ENCODE measurements at regions not wholly inside any gene's neighbourhood (a gene's known extent, or its start where the extent isn't known, plus 50 kb on each side); places are given as distances from the start of the nearest gene placed in this dataset.

DNA sequence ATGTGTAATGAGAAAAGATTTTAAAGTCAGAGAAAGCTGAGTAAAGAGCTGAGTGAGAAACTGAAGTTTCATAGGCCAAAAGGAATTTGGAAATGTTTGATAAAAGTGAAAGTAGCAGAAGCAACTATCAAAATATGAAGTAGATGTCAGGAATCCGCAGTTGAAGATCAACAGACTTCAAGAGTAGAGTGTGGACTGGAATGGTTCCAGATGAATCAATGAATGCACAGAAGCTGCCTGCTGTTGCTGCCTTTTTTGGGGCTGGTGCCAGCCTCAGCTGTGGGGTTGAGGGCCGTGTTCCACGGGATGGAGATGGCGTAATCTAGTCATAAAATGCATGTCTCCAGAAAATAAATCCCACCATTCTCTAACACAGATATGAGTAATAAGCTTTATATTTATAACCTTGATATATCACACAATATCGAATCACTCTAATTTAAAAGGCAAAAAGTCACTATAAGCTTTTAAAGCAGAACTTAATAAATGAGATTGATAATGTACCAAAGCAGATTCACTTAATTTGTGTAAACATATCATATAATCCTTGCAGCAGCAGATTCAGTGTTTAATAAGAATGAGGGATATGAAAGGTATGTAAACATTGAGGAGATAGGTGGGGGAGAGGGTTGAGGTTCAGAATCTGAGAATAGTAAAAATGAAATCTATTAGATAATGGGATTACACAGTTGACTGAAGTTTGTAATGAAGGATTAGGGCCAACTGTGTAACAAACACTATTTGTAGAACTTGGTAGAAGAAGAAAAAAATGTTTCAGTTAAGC, 652.3 kb upstream of the FTMT start:
- DNase-seq (ENCODE audit: low spot score), result peak; percentile 39

DNA sequence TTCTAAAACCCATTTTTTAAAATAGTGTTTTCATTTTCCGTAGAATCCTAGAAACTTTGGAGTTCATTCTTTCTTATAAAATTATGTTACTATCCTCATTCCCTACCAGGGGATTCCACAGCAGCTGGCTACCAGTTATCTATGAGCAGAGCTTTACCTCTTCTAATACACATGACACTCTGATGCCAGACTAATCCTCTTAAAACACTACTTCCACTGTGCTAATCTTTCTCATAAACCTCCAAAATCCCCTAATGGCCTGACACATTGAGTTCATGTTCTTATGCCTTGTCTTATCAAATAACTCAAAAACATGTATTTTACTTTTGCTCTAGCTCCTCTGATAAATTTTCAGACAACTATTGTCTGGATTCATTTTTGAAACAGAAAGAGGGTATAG, 633.6 kb upstream of the FTMT start:
- no peak for DNase-seq (ENCODE audit: low spot score)

- no peak for DNase-seq (ENCODE audit: low spot score)
Measured at GRCh38 chr5:121221483-121221882, 630.2 kb upstream of the FTMT start.

DNA sequence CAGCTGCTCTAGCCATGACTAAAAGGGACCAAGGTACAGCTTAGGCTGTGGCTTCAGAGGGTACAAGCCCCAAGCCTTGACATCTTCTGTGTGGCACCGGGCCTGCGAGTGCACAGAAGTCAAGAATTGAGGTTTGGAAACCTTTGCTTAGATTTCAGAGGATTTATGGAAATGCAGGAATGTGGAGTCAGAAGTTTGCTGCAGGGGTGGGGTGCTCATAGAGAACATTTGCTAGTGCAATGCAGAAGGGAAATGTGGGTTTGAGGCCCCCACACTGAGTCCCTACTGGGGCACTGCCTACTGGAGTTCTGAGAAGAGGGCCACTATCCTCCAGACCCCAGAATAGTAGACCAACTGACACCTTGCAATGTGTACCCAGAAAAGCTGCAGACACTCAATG, 624.9 kb upstream of the FTMT start:
- no peak for DNase-seq (ENCODE audit: low spot score)

DNA sequence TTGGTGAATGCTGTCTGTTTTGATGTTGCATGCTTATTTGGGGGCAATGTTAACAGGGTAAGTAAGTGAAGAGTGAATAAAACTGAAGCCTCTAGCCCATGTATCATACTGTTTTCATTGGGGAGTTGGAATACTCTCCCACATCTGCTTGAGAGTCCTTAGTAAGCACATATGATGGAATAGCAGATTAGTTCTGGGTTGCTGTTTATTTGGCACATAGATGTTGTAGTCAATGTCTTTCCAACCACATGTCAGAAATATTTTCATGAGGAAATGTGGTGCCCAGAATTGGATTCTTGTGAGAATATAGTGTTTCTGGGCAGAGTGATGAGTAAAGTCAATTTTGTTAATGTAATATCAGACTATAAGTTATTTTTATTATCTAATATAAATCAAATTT, 611.7 kb upstream of the FTMT start:
- no peak for DNase-seq (ENCODE audit: low spot score)

DNA sequence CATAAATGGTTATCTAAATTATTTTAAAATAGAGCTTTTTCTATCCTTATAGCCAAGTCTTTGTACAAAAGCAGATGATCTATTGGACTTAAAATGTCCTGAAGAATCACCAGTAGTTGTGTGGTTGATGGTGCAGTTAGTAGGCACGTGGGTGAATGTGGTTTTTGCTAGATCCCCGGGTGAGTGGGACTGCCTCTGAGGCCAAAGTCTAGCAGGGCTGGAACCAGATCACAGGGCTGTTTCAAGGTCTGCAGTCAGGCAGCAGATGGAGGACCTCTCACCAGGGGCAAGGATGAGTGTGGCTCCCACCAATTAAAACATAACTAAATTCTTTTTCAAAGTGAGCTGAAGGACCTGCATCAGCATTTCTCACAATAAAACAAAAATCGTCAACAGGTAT, 604.7 kb upstream of the FTMT start:
- no peak for DNase-seq (ENCODE audit: low spot score)

- DNase-seq (ENCODE audit: low spot score), result no peak
Measured at GRCh38 chr5:121251954-121252353, 599.7 kb upstream of the FTMT start.

DNA sequence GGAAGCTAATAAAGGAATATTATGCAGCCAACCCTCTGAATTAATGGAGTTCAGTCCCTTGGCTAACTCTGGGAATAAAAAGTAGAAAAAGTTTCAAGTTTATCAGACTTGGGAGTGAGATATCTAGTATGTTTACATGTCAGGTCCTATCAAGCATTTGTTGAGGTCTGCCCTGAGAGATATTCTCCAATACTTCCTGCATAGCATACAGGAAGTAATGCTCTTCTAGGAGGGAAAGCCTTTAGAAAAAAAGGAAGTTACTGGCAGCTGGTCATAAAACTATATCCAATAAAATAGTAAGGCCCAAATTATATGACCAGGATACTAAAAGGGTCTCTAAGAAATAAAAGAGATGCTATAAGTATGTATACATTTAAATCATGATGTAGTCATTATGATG, 594.1 kb upstream of the FTMT start:
- DNase-seq (ENCODE audit: low spot score), result no peak

DNA sequence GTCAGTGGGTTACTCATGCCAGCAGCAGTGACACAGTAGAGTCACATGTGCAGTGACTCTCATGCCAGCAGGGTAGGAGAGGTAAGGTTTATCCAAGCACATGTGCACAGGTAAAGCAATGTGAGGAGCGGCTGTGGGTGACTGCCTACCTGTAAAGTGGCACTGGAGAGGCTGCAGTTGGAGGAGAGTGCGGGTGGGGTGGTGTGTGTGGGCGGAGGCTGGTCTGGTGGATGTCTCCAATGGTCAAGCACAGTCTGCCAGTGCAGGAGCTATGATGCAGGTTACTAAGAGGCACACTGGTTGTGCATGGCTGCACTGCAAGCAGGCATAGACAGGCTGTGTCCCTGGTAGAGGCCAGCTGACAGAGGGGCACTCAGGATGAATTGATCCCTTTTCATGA, 588.2 kb upstream of the FTMT start:
- no peak for DNase-seq (ENCODE audit: low spot score)

DNA sequence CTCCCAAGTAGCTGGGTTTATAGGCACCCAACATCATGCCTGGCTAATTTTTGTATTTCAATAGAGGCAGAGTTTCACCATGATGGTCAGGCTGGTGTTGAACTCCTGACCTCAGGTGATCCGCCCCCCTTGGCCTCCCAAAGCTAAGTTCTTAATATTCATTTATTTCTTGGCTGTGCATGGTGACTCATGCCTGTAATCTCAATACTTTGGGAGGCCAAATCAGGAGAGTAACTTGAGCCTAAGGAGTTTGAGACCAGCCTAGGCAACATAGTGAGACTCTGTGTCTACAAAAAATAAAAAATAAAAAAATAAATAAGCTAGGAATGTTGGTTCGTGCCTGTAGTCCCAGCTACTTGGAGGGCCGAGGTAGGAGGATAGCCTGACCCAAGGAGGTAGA, 587.1 kb upstream of the FTMT start:
- no peak for DNase-seq (ENCODE audit: low spot score)

DNA sequence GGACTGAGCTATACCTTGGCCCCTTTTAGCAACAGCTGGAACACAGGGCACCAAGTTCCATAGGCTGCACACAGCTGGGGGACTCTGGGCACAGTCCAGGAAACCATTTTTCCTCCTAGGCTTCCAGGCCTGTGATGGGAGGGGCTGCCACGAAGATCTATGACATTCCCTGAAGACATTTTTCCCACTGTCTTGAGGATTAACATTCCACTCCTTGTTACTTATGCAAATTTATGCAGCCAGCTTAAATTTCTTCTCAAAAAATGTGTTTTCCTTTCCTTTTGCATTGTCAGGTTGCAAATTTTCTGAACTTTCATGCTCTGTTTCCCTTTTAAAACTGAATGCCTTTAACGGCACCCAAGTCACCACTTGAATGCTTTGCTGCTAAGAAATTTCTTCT, 580.1 kb upstream of the FTMT start:
- no peak for DNase-seq (ENCODE audit: low spot score)

DNA sequence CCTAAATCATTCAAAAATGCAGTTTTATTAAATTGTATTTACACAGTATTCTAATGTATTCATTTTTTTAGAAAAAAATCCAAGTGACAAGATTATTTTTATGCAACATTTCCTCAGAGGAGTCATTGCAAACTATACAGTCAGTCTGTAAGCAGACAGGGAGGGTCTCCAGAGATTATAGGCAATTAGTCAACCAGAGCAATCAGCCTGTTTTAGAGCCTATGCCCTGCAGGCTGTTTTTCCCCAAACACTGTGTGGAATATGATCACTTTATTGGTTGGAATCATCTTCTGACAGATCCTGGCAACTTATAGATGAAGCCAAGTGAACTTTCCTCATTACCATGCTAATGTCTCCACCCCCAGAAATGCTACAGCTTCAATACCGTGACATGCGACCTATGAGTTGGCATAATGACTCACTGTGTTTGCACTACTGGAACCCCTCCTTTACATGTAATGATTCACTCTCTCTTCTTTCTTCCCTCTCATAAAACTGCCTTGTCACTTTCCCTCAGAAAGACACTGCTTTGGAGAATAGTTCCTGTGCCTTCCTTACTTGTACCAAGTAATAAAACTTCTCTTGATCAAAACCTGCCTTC, 577.7 kb upstream of the FTMT start:
- DNase-seq (ENCODE audit: low spot score), result no peak

DNA sequence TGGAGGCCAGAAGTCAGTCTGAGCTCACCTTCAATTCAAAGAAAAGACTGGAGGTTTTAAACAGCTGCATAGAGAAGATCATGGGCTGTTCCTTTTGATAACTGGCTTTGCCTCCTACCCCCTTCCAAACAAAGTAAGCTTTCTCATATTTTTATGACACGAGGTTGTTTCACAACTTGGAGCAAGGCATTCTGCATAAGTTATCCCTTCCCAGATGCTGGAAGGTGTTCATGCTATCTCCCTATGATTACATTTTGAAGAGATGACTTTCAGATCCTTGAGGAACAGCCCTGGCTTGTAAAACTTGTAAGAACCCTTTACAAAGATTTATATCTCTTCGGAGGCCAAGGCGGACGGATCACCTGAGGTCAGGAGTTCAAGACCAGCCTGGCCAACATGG, 571.9 kb upstream of the FTMT start:
- no peak for DNase-seq (ENCODE audit: low spot score)

- DNase-seq (ENCODE audit: low spot score), result no peak
Measured at GRCh38 chr5:121285801-121286521, 565.7 kb upstream of the FTMT start.

- DNase-seq (ENCODE audit: low spot score), result no peak
Measured at GRCh38 chr5:121288781-121289180, 562.9 kb upstream of the FTMT start.

DNA sequence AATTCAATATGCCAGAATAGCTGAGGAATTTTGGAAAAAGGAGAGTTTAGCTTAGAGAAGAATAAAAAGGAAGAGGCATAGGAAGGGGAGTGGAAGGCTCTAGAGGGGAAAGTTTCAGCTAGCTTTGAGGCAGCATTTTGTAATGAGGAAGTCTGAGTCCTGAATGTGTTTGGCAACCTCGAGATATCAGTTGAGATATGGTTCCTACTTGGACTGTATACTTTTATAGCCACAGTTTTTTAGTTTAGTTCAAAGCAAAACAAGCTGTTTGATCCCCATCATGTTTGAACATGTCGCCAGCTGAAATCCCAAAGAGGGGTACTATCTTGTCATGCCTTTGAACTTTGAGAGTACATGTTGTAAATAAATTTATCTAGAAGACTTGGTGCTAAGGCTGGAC, 559.0 kb upstream of the FTMT start:
- no peak for DNase-seq (ENCODE audit: low spot score)

GRCh38 chr5:121296356-121296755, 555.3 kb upstream of the FTMT start:
- DNase-seq (ENCODE audit: low spot score), result no peak

GRCh38 chr5:121299153-121299552, 552.5 kb upstream of the FTMT start:
- DNase-seq (ENCODE audit: low spot score), result no peak

- DNase-seq (ENCODE audit: low spot score), result no peak
Measured at GRCh38 chr5:121304838-121305237, 546.8 kb upstream of the FTMT start.

DNA sequence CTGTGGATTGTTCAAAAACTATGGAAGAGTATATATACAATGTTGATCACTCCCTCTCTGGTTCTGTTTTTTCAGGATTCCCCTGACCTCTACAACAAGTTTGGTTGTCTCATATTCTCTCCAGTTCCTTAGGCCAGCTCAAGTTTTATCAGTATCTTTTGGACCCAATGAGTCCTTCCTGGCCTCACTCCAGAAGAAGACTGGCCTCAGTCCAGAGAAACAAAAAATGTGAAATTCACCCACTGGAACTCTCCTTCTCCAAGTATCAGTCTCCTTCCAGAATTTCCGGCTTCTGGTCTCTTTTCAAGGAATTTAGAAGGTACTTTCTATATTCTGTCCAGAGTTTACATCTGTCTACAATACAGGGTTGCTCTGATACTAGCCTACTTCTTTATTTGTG, 537.8 kb upstream of the FTMT start:
- no peak for DNase-seq (ENCODE audit: low spot score)

DNA sequence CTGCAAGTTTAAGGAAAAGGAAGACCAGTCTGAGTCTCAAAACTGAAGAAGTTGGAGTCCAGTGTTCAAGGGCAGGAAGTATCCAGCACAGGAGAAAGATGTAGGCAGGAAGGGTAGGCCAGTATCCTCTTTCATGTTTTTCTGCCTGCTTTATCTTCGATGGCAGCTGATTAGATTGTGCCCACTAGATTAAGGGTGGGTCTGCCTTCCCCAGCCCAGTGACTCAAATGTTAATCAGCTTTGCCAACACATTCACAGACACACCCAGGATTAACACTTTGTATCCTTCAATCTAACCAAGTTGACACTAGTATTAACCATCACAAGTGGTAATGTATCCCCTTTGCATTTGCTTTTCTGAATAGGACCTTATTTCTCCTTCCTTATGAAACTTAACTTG, 535.9 kb upstream of the FTMT start:
- no peak for DNase-seq (ENCODE audit: low spot score)

DNA sequence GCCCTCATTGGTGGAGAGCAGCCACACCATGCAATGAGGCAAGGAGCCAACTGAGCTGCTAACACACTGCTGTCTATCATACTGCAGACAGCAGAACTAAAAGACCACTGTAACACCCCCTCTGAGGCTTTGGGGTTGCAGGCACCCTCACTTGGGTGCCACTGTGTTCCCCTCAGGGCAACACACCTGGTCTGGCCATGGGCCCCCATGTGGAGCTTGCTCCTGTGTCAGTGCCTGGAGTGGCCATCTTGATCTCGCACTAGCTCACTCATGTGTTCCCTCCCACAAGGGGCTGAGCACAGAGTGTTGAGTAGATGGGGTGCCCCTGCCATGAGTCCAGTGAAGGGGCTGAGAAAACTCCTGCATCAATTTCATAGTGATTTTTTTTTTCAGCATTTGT, 532.4 kb upstream of the FTMT start:
- DNase-seq (ENCODE audit: low spot score), result no peak

DNA sequence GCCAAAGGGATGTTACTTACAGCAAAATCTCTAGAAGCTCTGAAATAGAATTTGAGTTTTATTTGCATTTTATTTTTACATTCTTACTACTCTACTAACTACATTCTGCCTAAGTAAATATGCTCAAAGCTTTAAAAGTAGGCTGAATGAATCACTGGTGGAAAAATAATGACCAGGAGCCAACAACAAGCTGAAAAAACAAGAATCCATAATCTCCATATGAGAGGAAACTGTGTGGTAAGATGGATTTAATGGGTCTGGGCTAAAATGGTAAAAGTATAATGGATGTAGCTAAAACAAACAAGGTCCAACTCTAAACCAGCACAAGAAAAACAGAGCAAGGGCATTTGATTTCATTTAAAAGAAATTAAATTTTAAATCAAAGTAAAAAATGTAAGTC, 525.8 kb upstream of the FTMT start:
- DNase-seq (ENCODE audit: low spot score), result no peak

Data from Ammon's horn (tissue), 1 donor.